Left ventricle myocardium inferior (tissue), 1 donor: ENCODE measurements at regions not wholly inside any gene's neighbourhood (a gene's known extent, or its start where the extent isn't known, plus 50 kb on each side); places are given as distances from the start of the nearest gene placed in this dataset.

Source experiments
- DNase-seq: peaks from one replicate; pipeline ENCODE4 v3.0.0-alpha.2; 2020
- H3K27ac ChIP-seq: fragments of 200-600 bp; replicated peaks from 2 replicates; pipeline ENCODE4 v1.8.0; 2021
- H3K27me3 ChIP-seq: fragments of 200-600 bp; 2 replicates; pipeline ENCODE4 v1.8.0; 2021; ENCODE audit warnings: low read depth
- H3K36me3 ChIP-seq: fragments of 200-600 bp; 2 replicates; pipeline ENCODE4 v1.8.0; 2021
- H3K4me1 ChIP-seq: fragments of 200-600 bp; 2 replicates; pipeline ENCODE4 v1.8.0; 2021
- H3K4me3 ChIP-seq: fragments of 200-600 bp; 2 replicates; pipeline ENCODE4 v1.8.0; 2021; ENCODE audit warnings: mild to moderate bottlenecking, moderate library complexity
- H3K9me3 ChIP-seq: fragments of 200-600 bp; replicated peaks from 2 replicates; pipeline ENCODE4 v1.8.0; 2021
- CTCF ChIP-seq: fragments of 200-600 bp; IDR thresholded peaks from 2 replicates; pipeline ENCODE4 v1.8.0; 2021; ENCODE audit warnings: antibody characterized with exemption, mild to moderate bottlenecking, borderline replicate concordance
- intact Hi-C: fragments of 100-400 bp; cut with micrococcal nuclease; formaldehyde crosslinking; loops from one replicate; pipeline ENCODE4 v1.11.0; 2022
- donor health status: DM: no; HTN: yes; CAD: no; lungs with severe emphysema.

GRCh38 chr13:78136966-78137365 lies 218.3 kb upstream of the EDNRB start:
- Histone ChIP-seq H3K27me3 (no peaks in the 10 kb centered on the region), H3K36me3 (no peaks in the 10 kb centered on the region), H3K27ac (no peak overlapping the region), H3K9me3 (no peaks in the 10 kb centered on the region), H3K4me1 (no peaks in the 10 kb centered on the region), H3K4me3 (no peak overlapping the region)
- intact Hi-C loops, result loop anchor here (1.0 kb wide), 1 partner anchor 841 kb away; no protein-coding TSS in a partner anchor
- no peak for DNase-seq
- TF ChIP-seq CTCF, result no peak

- Histone ChIP-seq H3K27me3 (peaks cover 11% of the 10 kb centered on the region), H3K36me3 (no peaks in the 10 kb centered on the region), H3K4me3 (no peak overlapping the region), H3K4me1 (no peaks in the 10 kb centered on the region), H3K9me3 (no peaks in the 10 kb centered on the region), H3K27ac (no peak overlapping the region)
- TF ChIP-seq CTCF, result no peak
- DNase-seq, result no peak
- intact Hi-C loops, result no loop called here
Observed at GRCh38 chr13:78133511-78133910, 214.9 kb upstream of the EDNRB start.

- intact Hi-C loops, result no loop called here
Observed at GRCh38 chr13:78131811-78132210, 213.2 kb upstream of the EDNRB start.

DNA sequence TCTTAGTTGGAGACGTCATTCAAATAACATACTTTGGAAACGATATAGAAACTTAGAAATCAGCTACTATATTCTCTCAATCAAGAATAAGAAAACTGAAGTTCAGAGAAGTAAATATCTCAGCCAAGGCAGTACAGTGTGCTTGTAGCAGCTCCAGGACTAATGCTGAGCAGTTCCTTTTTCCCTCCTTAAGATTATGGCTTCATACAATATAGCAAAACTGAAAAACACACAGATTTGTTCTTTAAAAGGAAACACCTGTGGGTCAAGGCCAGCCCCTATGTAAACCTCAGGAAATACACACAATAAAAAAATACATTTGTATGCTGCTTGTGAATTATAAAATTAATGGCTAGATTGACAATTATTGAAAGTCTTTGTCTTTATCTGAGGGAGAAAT lies 212.7 kb upstream of the EDNRB start:
- TF ChIP-seq CTCF, result no peak
- Histone ChIP-seq H3K4me3 (no peak overlapping the region), H3K9me3 (no peaks in the 10 kb centered on the region), H3K4me1 (no peaks in the 10 kb centered on the region), H3K27ac (no peak overlapping the region), H3K36me3 (no peaks in the 10 kb centered on the region), H3K27me3 (peaks cover 11% of the 10 kb centered on the region)
- intact Hi-C loops, result no loop called here
- DNase-seq, result no peak

More at GRCh38 chr13:78131811-78132210, 213.2 kb upstream of the EDNRB start:
- Histone ChIP-seq H3K9me3 (no peaks in the 10 kb centered on the region), H3K4me1 (no peaks in the 10 kb centered on the region), H3K27me3 (peaks cover 11% of the 10 kb centered on the region), H3K36me3 (no peaks in the 10 kb centered on the region), H3K4me3 (no peak overlapping the region), H3K27ac (no peak overlapping the region)
- DNase-seq, result no peak
- no peak for TF ChIP-seq CTCF

DNA sequence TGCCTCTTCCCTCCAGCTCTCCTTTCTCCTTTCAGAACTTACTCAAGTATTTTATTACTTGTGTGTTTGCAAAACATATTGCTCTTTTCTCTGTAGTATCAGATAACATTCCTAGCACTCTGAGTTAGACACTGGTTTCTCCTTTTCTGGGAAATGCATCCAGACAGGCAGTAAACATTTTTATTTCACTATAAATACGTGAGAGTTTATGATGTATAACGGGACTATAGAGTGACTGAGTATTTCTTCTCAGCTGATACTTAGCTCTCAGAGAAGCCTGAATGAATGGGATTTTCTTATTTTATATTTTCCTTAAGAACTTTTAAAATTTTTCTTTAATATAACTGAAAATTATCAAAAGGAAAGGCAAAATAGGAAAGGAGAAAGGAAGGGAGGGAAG lies 211.2 kb upstream of the EDNRB start:
- no peaks in the 10 kb centered on the region for H3K36me3 ChIP-seq
- no peak overlapping the region for H3K4me3 ChIP-seq
- intact Hi-C loops, result no loop called here
- no peaks in the 10 kb centered on the region for H3K9me3 ChIP-seq
- DNase-seq, result no peak
- H3K27ac ChIP-seq, result no peak overlapping the region
- H3K27me3 ChIP-seq, result peaks cover 11% of the 10 kb centered on the region
- H3K4me1 ChIP-seq, result no peaks in the 10 kb centered on the region
- no peak for TF ChIP-seq CTCF

GRCh38 chr13:78129359-78129758 lies 210.7 kb upstream of the EDNRB start:
- no peak for DNase-seq
- intact Hi-C loops, result no loop called here
- no peaks in the 10 kb centered on the region for H3K9me3 ChIP-seq

More at GRCh38 chr13:78129359-78129758, 210.7 kb upstream of the EDNRB start:
- Histone ChIP-seq H3K27me3 (peaks cover 11% of the 10 kb centered on the region), H3K4me3 (no peak overlapping the region), H3K36me3 (no peaks in the 10 kb centered on the region), H3K4me1 (no peaks in the 10 kb centered on the region), H3K27ac (no peak overlapping the region)
- no peak for TF ChIP-seq CTCF
